Mammary epithelial cell (primary cell): ENCODE measurements at regions not wholly inside any gene's neighbourhood (a gene's known extent, or its start where the extent isn't known, plus 50 kb on each side); places are given as distances from the start of the nearest gene placed in this dataset.
"Not testable (repeated sequence)": the region's sequence is repeated elsewhere in the genome, so short reads cannot be mapped to it uniquely, and the experiment has no call there.

ENCODE experiments used
- EZH2 ChIP-seq: IDR thresholded peaks from 2 replicates; pipeline ENCODE4 v1.6.1; 2012; ENCODE audit warnings: low read length, inconsistent platforms, borderline replicate concordance
- TF ChIP-seq, protein P1 (sequence below), 2 donors: IDR thresholded peaks in 1 of 2; conservative IDR thresholded peaks in 1 of 2; 2 replicates each; pipeline ENCODE4 v1.5.1; 2011 to 2012; ENCODE audit warnings: inconsistent platforms in 2 of 2, low read length in 2 of 2, mild to moderate bottlenecking in 2 of 2, control low read depth in 1 of 2, low read depth in 1 of 2; ENCODE audit not compliant: insufficient read depth in 1 of 2; ENCODE audit errors: extremely low read depth in 1 of 2

DNA sequence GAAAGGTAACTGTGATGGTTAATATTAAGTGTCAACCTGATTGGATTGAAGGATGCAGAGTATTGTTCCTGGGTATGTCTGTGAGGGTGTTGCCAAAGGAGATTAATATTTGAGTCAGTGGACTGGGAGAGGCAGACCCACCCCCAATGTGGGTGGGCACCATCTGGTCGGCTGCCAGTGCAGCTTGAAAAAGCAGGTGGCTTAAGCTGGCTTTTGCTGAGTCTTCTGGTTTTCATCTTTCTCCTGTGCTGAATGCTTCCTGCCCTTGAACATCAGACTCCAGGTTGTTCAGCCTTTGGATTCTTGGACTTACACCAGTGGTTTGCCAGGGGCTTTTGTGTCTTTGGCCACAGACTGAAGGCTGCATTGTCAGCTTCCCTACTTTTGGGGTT is 243.2 kb downstream of the ATXN7L3B start:
- TF ChIP-seq EZH2, result not testable (repeated sequence)
- TF ChIP-seq, protein P1, sequence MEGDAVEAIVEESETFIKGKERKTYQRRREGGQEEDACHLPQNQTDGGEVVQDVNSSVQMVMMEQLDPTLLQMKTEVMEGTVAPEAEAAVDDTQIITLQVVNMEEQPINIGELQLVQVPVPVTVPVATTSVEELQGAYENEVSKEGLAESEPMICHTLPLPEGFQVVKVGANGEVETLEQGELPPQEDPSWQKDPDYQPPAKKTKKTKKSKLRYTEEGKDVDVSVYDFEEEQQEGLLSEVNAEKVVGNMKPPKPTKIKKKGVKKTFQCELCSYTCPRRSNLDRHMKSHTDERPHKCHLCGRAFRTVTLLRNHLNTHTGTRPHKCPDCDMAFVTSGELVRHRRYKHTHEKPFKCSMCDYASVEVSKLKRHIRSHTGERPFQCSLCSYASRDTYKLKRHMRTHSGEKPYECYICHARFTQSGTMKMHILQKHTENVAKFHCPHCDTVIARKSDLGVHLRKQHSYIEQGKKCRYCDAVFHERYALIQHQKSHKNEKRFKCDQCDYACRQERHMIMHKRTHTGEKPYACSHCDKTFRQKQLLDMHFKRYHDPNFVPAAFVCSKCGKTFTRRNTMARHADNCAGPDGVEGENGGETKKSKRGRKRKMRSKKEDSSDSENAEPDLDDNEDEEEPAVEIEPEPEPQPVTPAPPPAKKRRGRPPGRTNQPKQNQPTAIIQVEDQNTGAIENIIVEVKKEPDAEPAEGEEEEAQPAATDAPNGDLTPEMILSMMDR (conservative IDR thresholded peaks at IDR 0.05 in 1 of 2, IDR thresholded peaks at IDR 0.05 in 1 of 2; ENCODE audit: extremely low read depth in 1 of 2, insufficient read depth in 1 of 2, low read depth in 1 of 2, low read length in 2 of 2), result not testable (repeated sequence)
